ENCODE measurements at regions not wholly inside any gene's neighbourhood (a gene's known extent, or its start where the extent isn't known, plus 50 kb on each side); places are given as distances from the start of the nearest gene placed in this dataset.
"Not testable (repeated sequence)": the region's sequence is repeated elsewhere in the genome, so short reads cannot be mapped to it uniquely, and the experiment has no call there.

DNA sequence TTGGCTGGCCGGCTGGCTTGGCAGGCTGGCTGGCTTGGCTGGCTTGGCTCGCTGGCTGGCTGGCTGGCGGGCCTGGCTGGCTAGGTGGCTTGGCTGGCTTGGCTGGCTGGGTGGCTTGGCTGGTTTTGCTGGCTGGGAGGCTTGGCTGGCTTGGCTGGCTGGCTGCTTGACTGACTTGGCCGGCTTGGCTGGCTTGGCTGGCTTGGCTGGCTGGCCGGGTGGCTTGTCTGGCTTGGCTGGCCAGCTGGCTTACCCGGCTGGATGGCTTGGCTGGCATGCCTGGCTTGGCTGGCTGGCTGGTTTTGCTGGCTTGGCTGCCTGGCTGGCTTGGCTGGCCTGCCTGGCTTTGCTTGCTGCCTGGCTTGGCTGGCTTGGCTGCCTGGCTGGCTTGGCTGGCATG is 2825.2 kb downstream of the RPIA start:
- TF ChIP-seq, protein P1, sequence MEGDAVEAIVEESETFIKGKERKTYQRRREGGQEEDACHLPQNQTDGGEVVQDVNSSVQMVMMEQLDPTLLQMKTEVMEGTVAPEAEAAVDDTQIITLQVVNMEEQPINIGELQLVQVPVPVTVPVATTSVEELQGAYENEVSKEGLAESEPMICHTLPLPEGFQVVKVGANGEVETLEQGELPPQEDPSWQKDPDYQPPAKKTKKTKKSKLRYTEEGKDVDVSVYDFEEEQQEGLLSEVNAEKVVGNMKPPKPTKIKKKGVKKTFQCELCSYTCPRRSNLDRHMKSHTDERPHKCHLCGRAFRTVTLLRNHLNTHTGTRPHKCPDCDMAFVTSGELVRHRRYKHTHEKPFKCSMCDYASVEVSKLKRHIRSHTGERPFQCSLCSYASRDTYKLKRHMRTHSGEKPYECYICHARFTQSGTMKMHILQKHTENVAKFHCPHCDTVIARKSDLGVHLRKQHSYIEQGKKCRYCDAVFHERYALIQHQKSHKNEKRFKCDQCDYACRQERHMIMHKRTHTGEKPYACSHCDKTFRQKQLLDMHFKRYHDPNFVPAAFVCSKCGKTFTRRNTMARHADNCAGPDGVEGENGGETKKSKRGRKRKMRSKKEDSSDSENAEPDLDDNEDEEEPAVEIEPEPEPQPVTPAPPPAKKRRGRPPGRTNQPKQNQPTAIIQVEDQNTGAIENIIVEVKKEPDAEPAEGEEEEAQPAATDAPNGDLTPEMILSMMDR (IDR thresholded peaks at IDR 0.05; ENCODE audit: low read depth, low read length), result not testable (repeated sequence)
- not testable (repeated sequence) for TF ChIP-seq POLR2A (IDR thresholded peaks at IDR 0.05; ENCODE audit: extremely low read depth, insufficient read length); MYC (IDR thresholded peaks at IDR 0.05; ENCODE audit: low read depth, low read length)

Data from NB4 (cell line).